H7 (cell line): ENCODE measurements at regions not wholly inside any gene's neighbourhood (a gene's known extent, or its start where the extent isn't known, plus 50 kb on each side); places are given as distances from the start of the nearest gene placed in this dataset.
"Not testable (repeated sequence)": the region's sequence is repeated elsewhere in the genome, so short reads cannot be mapped to it uniquely, and the experiment has no call there.

ENCODE experiments used
- DNase-seq: peaks from one replicate; pipeline ENCODE4 v3.0.0; 2012
- H3K27me3 ChIP-seq: 2 replicates; pipeline ENCODE4 v1.6.0; 2011; ENCODE audit warnings: mild to moderate bottlenecking, low read length; ENCODE audit not compliant: control insufficient read depth, insufficient read depth
- H3K36me3 ChIP-seq: replicated peaks from 2 replicates; pipeline ENCODE4 v1.5.1; 2011; ENCODE audit warnings: low read length; ENCODE audit not compliant: control insufficient read depth, insufficient read depth
- H3K4me3 ChIP-seq: 2 replicates; pipeline ENCODE4 v1.5.1; 2011; ENCODE audit warnings: low read depth, mild to moderate bottlenecking, control low read depth, low read length, moderate library complexity; ENCODE audit not compliant: insufficient read depth

GRCh38 chr2:53486185-53486899, 281.3 kb upstream of the CHAC2 start:
- not testable (repeated sequence) for H3K4me3 ChIP-seq, DNase-seq, H3K27me3 ChIP-seq, H3K36me3 ChIP-seq

GRCh38 chr2:53485021-53485728, 282.4 kb upstream of the CHAC2 start:
- no peak overlapping the region for H3K4me3 ChIP-seq
- DNase-seq, result no peak
- H3K27me3 ChIP-seq, result no peaks in the 10 kb centered on the region
- H3K36me3 ChIP-seq, result no peaks in the 10 kb centered on the region

- no peak for DNase-seq
- no peak overlapping the region for H3K4me3 ChIP-seq
- no peaks in the 10 kb centered on the region for H3K27me3 ChIP-seq
- no peaks in the 10 kb centered on the region for H3K36me3 ChIP-seq
Measured at GRCh38 chr2:53484531-53484930, 283.1 kb upstream of the CHAC2 start.

DNA sequence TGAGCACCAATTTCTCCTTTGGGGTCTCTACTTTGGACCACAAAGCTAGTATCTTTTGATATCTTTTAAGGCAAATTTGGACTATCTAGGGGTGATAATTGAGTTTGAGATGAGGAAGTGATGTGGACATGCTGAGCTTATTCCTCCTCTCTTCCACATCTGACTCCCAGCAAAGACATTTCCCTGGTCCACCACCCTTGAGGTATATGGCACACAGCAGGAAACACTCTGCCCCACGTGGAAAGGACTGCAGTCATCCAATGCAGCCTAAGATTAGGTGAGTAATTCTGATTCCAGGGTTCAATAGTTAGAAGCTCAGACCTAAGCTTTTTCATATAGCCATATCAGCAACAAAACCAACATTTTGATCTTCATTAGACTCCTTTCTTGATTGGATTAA, 290.1 kb upstream of the CHAC2 start:
- no peak overlapping the region for H3K4me3 ChIP-seq
- H3K36me3 ChIP-seq, result no peaks in the 10 kb centered on the region
- H3K27me3 ChIP-seq, result no peaks in the 10 kb centered on the region
- DNase-seq, result no peak

DNA sequence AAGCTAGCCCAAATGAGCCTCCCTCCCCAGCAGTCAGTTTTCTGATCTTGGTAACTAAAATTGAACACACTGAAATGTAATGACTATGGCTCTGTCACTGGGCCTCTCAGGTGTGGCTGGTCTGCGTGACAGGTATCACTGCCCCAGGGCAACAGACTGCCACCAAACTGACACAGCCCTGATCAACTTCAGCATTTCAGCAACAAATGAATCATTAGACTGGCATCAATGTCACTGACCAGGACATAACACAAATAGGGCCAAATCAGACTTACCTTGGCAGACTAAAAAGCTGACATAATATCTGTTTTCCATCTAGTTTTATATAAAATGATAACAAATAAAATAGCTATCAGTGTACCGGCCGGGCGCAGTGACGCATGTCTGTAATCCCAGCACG, 290.8 kb upstream of the CHAC2 start:
- no peaks in the 10 kb centered on the region for H3K27me3 ChIP-seq
- H3K4me3 ChIP-seq, result no peak overlapping the region
- no peaks in the 10 kb centered on the region for H3K36me3 ChIP-seq
- DNase-seq, result no peak

- no peaks in the 10 kb centered on the region for H3K36me3 ChIP-seq
- no peak for DNase-seq
- no peaks in the 10 kb centered on the region for H3K27me3 ChIP-seq
- H3K4me3 ChIP-seq, result no peak overlapping the region
Measured at GRCh38 chr2:53475766-53476165, 291.8 kb upstream of the CHAC2 start.

GRCh38 chr2:53475321-53475720, 292.3 kb upstream of the CHAC2 start:
- no peaks in the 10 kb centered on the region for H3K27me3 ChIP-seq
- H3K36me3 ChIP-seq, result no peaks in the 10 kb centered on the region
- DNase-seq, result no peak
- H3K4me3 ChIP-seq, result no peak overlapping the region

DNA sequence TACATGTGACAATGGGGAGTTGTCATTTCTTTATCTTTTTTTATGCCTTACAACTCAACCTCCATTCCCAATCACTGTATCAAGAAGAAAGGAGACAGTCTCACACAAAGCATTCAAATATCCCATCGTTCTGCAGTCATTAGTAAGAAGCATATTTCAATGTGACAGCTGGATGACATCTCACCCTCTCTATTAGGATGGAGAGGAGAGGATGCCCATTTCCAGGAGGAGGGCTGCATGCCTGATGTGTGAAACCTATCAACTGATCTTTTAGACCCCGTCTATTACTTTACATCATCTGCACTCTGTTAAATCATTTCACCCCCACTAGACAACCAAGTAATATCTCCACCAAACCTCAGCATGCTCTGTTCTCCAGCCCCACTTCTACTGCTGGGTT, 292.7 kb upstream of the CHAC2 start:
- H3K27me3 ChIP-seq, result no peaks in the 10 kb centered on the region
- H3K4me3 ChIP-seq, result no peak overlapping the region
- H3K36me3 ChIP-seq, result no peaks in the 10 kb centered on the region
- DNase-seq, result no peak

GRCh38 chr2:53473775-53474311, 293.8 kb upstream of the CHAC2 start:
- no peak overlapping the region for H3K4me3 ChIP-seq
- no peak for DNase-seq
- no peaks in the 10 kb centered on the region for H3K36me3 ChIP-seq
- H3K27me3 ChIP-seq, result no peaks in the 10 kb centered on the region

- Histone ChIP-seq H3K4me3 (no peak overlapping the region), H3K36me3 (no peaks in the 10 kb centered on the region), H3K27me3 (no peaks in the 10 kb centered on the region)
- peak; percentile 22 for DNase-seq
Measured at GRCh38 chr2:53473236-53473635, 294.4 kb upstream of the CHAC2 start.

- Histone ChIP-seq H3K4me3 (no peak overlapping the region), H3K27me3 (no peaks in the 10 kb centered on the region), H3K36me3 (no peaks in the 10 kb centered on the region)
- no peak for DNase-seq
Measured at GRCh38 chr2:53467467-53468180, 300.0 kb upstream of the CHAC2 start.

DNA sequence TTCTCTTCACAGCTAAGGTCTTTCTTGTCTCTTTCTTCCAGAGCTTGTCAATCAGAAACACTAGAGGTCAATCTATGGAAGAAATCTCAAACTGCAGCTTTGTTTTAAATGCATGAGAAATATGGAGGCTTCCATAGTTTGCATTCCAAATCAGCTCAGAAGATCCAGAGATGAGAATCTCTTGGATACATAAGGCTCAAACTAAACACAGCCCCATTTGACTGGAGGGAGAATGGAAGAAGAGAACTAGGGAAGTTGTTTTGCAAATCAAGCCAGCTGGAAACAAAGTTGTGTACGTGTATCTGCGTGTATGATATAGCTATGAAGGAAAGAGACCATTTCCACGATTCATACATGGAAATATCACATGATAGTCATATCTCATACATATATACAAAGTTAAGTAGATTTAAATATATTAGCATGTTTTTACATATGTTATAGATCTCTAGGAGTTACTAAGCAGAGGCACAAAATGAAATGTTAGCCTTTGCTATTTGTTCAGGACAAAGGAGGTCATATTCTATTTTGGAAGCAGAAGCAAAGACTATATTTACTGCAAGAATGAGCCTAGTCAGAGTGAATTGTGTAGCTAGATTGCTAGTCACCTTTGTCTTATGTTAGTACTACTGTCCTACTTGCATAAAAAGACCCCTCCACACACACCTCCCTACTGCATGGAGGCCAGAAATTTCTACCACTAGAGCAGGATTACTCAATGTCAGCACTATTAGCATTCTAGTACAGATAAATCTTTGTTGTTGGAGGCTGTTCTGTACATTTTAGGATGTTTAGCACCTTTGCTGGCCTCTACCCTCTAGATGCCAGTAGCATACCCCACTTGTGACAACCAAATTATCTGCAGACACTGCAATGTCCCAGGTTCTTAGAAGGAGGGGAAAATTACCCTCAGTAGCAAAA, 303.5 kb upstream of the CHAC2 start:
- no peak overlapping the region for H3K4me3 ChIP-seq
- no peaks in the 10 kb centered on the region for H3K27me3 ChIP-seq
- no peak for DNase-seq

GRCh38 chr2:53460937-53461336, 306.7 kb upstream of the CHAC2 start:
- no peak for DNase-seq
- Histone ChIP-seq H3K36me3 (no peaks in the 10 kb centered on the region), H3K27me3 (no peaks in the 10 kb centered on the region), H3K4me3 (no peak overlapping the region)

More for the DNA sequence above, 303.5 kb upstream of the CHAC2 start:
- H3K36me3 ChIP-seq, result no peaks in the 10 kb centered on the region

- Histone ChIP-seq H3K27me3 (no peaks in the 10 kb centered on the region), H3K4me3 (no peak overlapping the region), H3K36me3 (no peaks in the 10 kb centered on the region)
- no peak for DNase-seq
Measured at GRCh38 chr2:53460347-53460746, 307.3 kb upstream of the CHAC2 start.
